ENCODE measurements at regions not wholly inside any gene's neighbourhood (a gene's known extent, or its start where the extent isn't known, plus 50 kb on each side); places are given as distances from the start of the nearest gene placed in this dataset.

DNA sequence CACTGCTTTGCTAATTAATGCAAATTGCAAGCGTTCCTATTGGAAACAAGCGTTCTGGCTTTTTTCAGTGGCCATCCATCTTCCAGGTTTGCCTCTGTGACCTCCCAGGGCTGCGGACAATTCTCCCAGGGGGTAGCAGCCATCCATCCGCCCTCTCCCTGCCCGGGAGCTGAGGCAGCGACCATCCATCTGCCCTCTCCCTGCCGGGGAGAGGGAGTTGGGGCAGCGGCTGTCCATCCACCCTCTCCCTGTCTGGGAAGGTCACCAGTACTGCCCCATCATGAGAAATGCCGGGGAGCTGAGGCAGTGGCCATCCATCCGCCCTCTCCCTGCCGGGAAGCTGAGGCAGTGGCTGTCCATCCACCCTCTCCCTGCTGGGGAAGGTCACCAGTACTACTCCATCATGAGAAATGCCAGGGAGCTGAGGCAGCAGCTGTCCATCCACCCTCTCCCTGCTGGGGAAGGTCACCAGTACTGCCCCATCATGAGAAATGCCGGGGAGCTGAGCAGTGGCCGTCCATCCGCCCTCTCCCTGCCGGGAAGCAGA is 394.7 kb downstream of the BRD1 start:
- no peak for DNase-seq
- intact Hi-C loops (cut with DNase I) = no loop called here
- H3K4me1 ChIP-seq = no peaks in the 10 kb centered on the region
- H3K4me3 ChIP-seq = no peak overlapping the region
- 71 to 75% methylated on average over 15 of the region's 15 CpGs for WGBS, 2 donors
- no peak overlapping the region for H3K27ac ChIP-seq
- H3K27me3 ChIP-seq = peaks cover 0 to 42% (median 4%) of the 10 kb centered on the region in 3 donors
- H3K36me3 ChIP-seq = no peaks in the 10 kb centered on the region
- H3K9me3 ChIP-seq = no peaks in the 10 kb centered on the region
- TF ChIP-seq POLR2A (IDR thresholded peaks at IDR 0.05) = no peak
- TF ChIP-seq, protein P1, sequence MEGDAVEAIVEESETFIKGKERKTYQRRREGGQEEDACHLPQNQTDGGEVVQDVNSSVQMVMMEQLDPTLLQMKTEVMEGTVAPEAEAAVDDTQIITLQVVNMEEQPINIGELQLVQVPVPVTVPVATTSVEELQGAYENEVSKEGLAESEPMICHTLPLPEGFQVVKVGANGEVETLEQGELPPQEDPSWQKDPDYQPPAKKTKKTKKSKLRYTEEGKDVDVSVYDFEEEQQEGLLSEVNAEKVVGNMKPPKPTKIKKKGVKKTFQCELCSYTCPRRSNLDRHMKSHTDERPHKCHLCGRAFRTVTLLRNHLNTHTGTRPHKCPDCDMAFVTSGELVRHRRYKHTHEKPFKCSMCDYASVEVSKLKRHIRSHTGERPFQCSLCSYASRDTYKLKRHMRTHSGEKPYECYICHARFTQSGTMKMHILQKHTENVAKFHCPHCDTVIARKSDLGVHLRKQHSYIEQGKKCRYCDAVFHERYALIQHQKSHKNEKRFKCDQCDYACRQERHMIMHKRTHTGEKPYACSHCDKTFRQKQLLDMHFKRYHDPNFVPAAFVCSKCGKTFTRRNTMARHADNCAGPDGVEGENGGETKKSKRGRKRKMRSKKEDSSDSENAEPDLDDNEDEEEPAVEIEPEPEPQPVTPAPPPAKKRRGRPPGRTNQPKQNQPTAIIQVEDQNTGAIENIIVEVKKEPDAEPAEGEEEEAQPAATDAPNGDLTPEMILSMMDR (IDR thresholded peaks at IDR 0.05) = no peak
- TF ChIP-seq POLR2AphosphoS5 (IDR thresholded peaks at IDR 0.05) = no peak
- TF ChIP-seq EP300 (IDR thresholded peaks at IDR 0.05) = no peak

DNA sequence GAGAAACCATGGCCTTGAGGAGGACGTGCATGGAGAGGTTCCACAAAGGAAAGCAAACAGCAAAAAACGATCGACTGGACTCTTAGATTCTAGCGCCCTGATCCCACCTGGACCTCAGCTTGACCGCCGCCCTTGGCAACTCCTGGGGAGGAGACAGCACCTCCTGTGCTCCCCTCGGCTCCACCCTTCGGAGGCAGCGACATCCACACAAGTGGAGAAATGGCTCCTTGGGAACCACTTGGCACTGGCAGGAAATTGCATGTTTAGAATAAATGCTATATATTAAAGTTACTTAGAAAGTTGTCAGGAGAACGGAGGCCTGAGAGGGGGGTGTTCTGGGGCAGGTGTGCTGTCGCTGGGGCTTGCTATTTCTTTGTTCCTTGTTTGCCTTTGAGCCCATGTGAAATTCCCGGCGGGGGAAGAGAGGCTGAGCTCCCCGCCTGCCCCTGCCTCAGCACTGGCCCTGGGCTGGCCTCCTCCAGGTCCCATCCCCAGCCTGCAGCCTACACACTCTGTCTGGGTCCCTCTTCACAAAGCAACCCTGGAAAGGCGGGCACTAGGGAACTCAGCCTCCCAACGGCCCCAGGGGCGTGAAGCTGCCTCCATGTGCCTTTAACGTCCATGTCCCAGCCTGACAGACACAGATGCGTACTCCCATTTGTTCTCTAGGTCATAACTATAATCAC is 395.3 kb downstream of the BRD1 start:
- intact Hi-C loops (cut with DNase I) = no loop called here
- WGBS, 2 donors = 60 to 63% methylated on average over 19 of the region's 19 CpGs
- H3K9me3 ChIP-seq = no peaks in the 10 kb centered on the region
- DNase-seq = no peak
- no peaks in the 10 kb centered on the region for H3K36me3 ChIP-seq
- H3K27ac ChIP-seq = no peak overlapping the region
- H3K27me3 ChIP-seq = peaks cover 0 to 41% (median 4%) of the 10 kb centered on the region in 3 donors
- TF ChIP-seq EP300 (IDR thresholded peaks at IDR 0.05) (no peak), POLR2AphosphoS5 (IDR thresholded peaks at IDR 0.05) (no peak), POLR2A (IDR thresholded peaks at IDR 0.05) (no peak)
- TF ChIP-seq, protein P1 (IDR thresholded peaks at IDR 0.05) = no peak
- no peak overlapping the region for H3K4me3 ChIP-seq
- no peaks in the 10 kb centered on the region for H3K4me1 ChIP-seq

GRCh38 chr22:49431551-49431950 is 396.1 kb downstream of the BRD1 start:
- H3K36me3 ChIP-seq = no peaks in the 10 kb centered on the region
- WGBS, 2 donors = 67 to 79% methylated on average over 2 of the region's 2 CpGs
- TF ChIP-seq POLR2A (IDR thresholded peaks at IDR 0.05) (no peak), POLR2AphosphoS5 (IDR thresholded peaks at IDR 0.05) (no peak), EP300 (IDR thresholded peaks at IDR 0.05) (no peak)
- TF ChIP-seq, protein P1 (IDR thresholded peaks at IDR 0.05) = no peak
- H3K4me1 ChIP-seq = no peaks in the 10 kb centered on the region
- peaks cover 0 to 48% (median 4%) of the 10 kb centered on the region in 3 donors for H3K27me3 ChIP-seq
- H3K4me3 ChIP-seq = no peak overlapping the region
- H3K27ac ChIP-seq = no peak overlapping the region
- intact Hi-C loops (cut with DNase I) = no loop called here
- no peaks in the 10 kb centered on the region for H3K9me3 ChIP-seq
- no peak for DNase-seq

GRCh38 chr22:49429066-49429465 is 398.6 kb downstream of the BRD1 start:
- 44 to 63% methylated on average over 7 of the region's 7 CpGs for WGBS, 2 donors
- no peak overlapping the region for H3K27ac ChIP-seq
- H3K36me3 ChIP-seq = no peaks in the 10 kb centered on the region
- H3K4me1 ChIP-seq = no peaks in the 10 kb centered on the region
- intact Hi-C loops (cut with DNase I) = no loop called here
- no peak overlapping the region for H3K4me3 ChIP-seq
- DNase-seq = no peak
- H3K27me3 ChIP-seq = peaks cover 0 to 44% (median 4%) of the 10 kb centered on the region in 3 donors
- H3K9me3 ChIP-seq = no peaks in the 10 kb centered on the region
- no peak for TF ChIP-seq EP300 (IDR thresholded peaks at IDR 0.05)
- TF ChIP-seq, protein P1 (IDR thresholded peaks at IDR 0.05) = no peak
- no peak for TF ChIP-seq POLR2AphosphoS5 (IDR thresholded peaks at IDR 0.05)
- no peak for TF ChIP-seq POLR2A (IDR thresholded peaks at IDR 0.05)
